Neural progenitor cell (in vitro differentiated cells): ENCODE measurements at regions not wholly inside any gene's neighbourhood (a gene's known extent, or its start where the extent isn't known, plus 50 kb on each side); places are given as distances from the start of the nearest gene placed in this dataset.

Experiments used
- DNase-seq: peaks from one replicate; pipeline ENCODE4 v3.0.0-alpha.2; 2016; ENCODE audit warnings: low spot score
- H2AFZ ChIP-seq: fragments of 200-600 bp; sonication (generic); replicated peaks from 2 replicates; pipeline ENCODE4 v1.6.1; 2016; ENCODE audit warnings: antibody characterized with exemption
- H3F3A ChIP-seq: fragments of 200-600 bp; sonication (generic); 2 replicates; pipeline ENCODE4 v1.6.1; 2016; ENCODE audit warnings: antibody characterized with exemption, low read depth
- H3K27ac ChIP-seq: fragments of 200-600 bp; sonication (generic); 2 replicates; pipeline ENCODE4 v1.5.1; 2016; ENCODE audit warnings: mild to moderate bottlenecking
- H3K27me3 ChIP-seq: fragments of 200-600 bp; sonication (generic); 2 replicates; pipeline ENCODE4 v1.6.1; 2016; ENCODE audit warnings: mild to moderate bottlenecking, moderate library complexity
- H3K36me3 ChIP-seq: fragments of 200-600 bp; sonication (generic); 2 replicates; pipeline ENCODE4 v1.5.1; 2016
- H3K4me1 ChIP-seq: fragments of 200-600 bp; sonication (generic); 2 replicates; pipeline ENCODE4 v1.6.1; 2016; ENCODE audit warnings: mixed run types
- H3K4me2 ChIP-seq: fragments of 200-600 bp; sonication (generic); 2 replicates; pipeline ENCODE4 v1.6.1; 2016
- H3K4me3 ChIP-seq: fragments of 200-600 bp; sonication (generic); 2 replicates; pipeline ENCODE4 v1.5.1; 2016
- H3K79me2 ChIP-seq: fragments of 200-600 bp; sonication (generic); 2 replicates; pipeline ENCODE4 v1.6.1; 2016; ENCODE audit warnings: low read depth
- H3K9ac ChIP-seq: fragments of 200-600 bp; sonication (generic); 2 replicates; pipeline ENCODE4 v1.6.1; 2016
- H3K9me3 ChIP-seq: fragments of 200-600 bp; sonication (generic); 2 replicates; pipeline ENCODE4 v1.5.1; 2016; ENCODE audit warnings: low read depth
- H4K20me1 ChIP-seq: fragments of 200-600 bp; sonication (generic); 2 replicates; pipeline ENCODE4 v1.6.1; 2016; ENCODE audit warnings: low read depth
- H3K27ac Mint-ChIP-seq: 3 replicates; pipeline ENCODE4 v1.8.0; 2021; ENCODE audit warnings: mixed read lengths
- H3K27me3 Mint-ChIP-seq: 2 replicates; pipeline ENCODE4 v1.8.0; 2022; ENCODE audit warnings: low read depth, mild to moderate bottlenecking, inconsistent platforms, moderate library complexity, mixed read lengths; ENCODE audit not compliant: insufficient read depth
- H3K36me3 Mint-ChIP-seq: 3 replicates; pipeline ENCODE4 v1.8.0; 2021; ENCODE audit warnings: mixed read lengths
- H3K4me1 Mint-ChIP-seq: 3 replicates; pipeline ENCODE4 v1.8.0; 2021; ENCODE audit warnings: mixed read lengths
- H3K4me3 Mint-ChIP-seq: 3 replicates; pipeline ENCODE4 v1.8.0; 2021; ENCODE audit warnings: mild to moderate bottlenecking, moderate library complexity, mixed read lengths
- H3K9me3 Mint-ChIP-seq: 3 replicates; pipeline ENCODE4 v1.8.0; 2020; ENCODE audit warnings: mixed read lengths
- EZH2 ChIP-seq: fragments of 200-600 bp; sonication (generic); IDR thresholded peaks from 2 replicates; pipeline ENCODE4 v1.6.1; 2017; ENCODE audit warnings: antibody characterized with exemption, mild to moderate bottlenecking, moderate library complexity
- EZH2phosphoT487 ChIP-seq: fragments of 200-600 bp; sonication (generic); IDR thresholded peaks from 2 replicates; pipeline ENCODE4 v1.6.1; 2017; ENCODE audit warnings: antibody characterized with exemption
- TF ChIP-seq, protein P1 (sequence below): fragments of 200-600 bp; sonication (generic); IDR thresholded peaks from 2 replicates; pipeline ENCODE4 v1.5.1; 2017; ENCODE audit warnings: antibody characterized with exemption, mild to moderate bottlenecking

DNA sequence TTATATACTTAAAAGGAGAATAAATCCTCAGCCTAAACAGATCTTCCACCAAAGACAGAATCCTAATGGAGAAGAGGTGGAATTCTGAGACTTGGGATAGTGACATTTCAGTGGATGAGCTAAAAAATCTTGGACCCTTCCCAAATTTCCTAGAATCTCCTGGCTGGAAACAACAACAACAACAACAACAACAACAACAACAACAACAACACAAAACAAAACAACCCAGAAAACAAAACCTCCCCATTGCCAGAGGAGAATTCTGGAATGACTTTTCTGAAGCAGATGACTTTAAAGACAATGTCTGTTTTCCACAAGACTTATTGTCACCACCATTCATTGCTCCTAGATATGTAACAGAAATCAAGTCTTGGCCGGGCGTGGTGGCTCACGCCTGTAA lies 322.1 kb downstream of the ARL4A start:
- no peaks in the 10 kb centered on the region for H4K20me1 ChIP-seq
- Mint-ChIP-seq H3K27me3 (peaks cover 2% of the 10 kb centered on the region), H3K9me3 (peaks cover 60% of the 10 kb centered on the region), H3K4me3 (no peak overlapping the region), H3K27ac (no peak overlapping the region), H3K4me1 (no peaks in the 10 kb centered on the region), H3K36me3 (peaks cover 60% of the 10 kb centered on the region)
- H3K27ac ChIP-seq: no peak overlapping the region
- DNase-seq: no peak
- H3K36me3 ChIP-seq: peaks cover 3% of the 10 kb centered on the region
- H3K4me3 ChIP-seq: no peak overlapping the region
- H3K4me1 ChIP-seq: no peaks in the 10 kb centered on the region
- no peaks in the 10 kb centered on the region for H3K9me3 ChIP-seq
- no peak overlapping the region for H2AFZ ChIP-seq
- TF ChIP-seq EZH2phosphoT487: no peak
- TF ChIP-seq EZH2: no peak
- TF ChIP-seq, protein P1, sequence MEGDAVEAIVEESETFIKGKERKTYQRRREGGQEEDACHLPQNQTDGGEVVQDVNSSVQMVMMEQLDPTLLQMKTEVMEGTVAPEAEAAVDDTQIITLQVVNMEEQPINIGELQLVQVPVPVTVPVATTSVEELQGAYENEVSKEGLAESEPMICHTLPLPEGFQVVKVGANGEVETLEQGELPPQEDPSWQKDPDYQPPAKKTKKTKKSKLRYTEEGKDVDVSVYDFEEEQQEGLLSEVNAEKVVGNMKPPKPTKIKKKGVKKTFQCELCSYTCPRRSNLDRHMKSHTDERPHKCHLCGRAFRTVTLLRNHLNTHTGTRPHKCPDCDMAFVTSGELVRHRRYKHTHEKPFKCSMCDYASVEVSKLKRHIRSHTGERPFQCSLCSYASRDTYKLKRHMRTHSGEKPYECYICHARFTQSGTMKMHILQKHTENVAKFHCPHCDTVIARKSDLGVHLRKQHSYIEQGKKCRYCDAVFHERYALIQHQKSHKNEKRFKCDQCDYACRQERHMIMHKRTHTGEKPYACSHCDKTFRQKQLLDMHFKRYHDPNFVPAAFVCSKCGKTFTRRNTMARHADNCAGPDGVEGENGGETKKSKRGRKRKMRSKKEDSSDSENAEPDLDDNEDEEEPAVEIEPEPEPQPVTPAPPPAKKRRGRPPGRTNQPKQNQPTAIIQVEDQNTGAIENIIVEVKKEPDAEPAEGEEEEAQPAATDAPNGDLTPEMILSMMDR: no peak
- no peaks in the 10 kb centered on the region for H3F3A ChIP-seq
- H3K9ac ChIP-seq: no peak overlapping the region
- no peaks in the 10 kb centered on the region for H3K79me2 ChIP-seq
- no peaks in the 10 kb centered on the region for H3K27me3 ChIP-seq
- H3K4me2 ChIP-seq: no peak overlapping the region

DNA sequence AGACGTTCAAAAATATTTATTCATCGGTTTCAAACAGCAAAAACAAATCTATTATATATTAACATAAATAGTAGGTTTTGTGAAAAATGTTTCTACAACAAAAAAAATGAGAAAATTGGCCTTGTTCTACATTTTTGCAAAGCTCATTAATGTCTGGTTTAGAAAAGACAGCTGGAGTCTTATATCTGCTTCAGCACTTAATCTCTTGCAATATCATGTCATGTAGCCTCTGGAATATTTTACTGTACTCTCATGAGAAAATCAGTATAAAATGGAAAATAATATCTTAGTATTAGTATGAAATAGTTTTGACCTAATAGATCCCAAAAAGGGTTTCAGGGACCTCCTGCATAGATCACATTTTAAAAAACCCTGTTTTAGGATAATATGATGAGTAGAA lies 326.6 kb downstream of the ARL4A start:
- no peak overlapping the region for H3K4me3 Mint-ChIP-seq
- H3K4me1 Mint-ChIP-seq: peaks cover 32% of the 10 kb centered on the region
- H3K27me3 Mint-ChIP-seq: peaks cover 2% of the 10 kb centered on the region

DNA sequence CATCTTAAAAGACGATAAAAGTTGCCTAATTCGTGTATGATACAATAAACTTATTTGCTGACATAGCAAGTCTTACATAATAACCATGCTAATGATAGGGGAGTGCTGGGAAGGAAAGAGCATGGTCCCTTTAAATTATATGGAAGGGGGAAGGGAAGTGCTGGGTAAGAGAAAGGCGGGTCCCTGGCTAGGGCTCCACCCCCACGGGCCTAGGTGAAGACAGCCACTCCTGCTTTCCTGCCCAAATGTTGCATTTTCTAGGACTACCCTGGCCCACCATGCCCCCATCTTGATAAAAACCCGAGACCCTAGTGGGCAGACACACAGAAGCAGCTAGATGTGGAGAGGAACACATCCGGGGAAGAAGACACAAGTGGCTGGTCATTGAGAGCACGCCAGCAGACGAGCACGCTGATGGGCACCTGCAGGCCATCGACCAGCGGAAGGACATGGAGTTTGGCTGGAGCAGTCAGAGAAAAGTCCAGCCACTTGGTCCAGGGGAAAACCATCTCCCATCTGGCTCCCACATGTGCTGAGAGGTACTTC lies 328.7 kb downstream of the ARL4A start:
- H3K27me3 ChIP-seq: no peaks in the 10 kb centered on the region
- Mint-ChIP-seq H3K27ac (peak overlapping the region; percentile 100), H3K9me3 (peaks cover 19% of the 10 kb centered on the region), H3K4me1 (peaks cover 50% of the 10 kb centered on the region), H3K27me3 (peaks cover 2% of the 10 kb centered on the region), H3K36me3 (peaks cover 25% of the 10 kb centered on the region), H3K4me3 (peak overlapping the region; percentile 76)
- no peaks in the 10 kb centered on the region for H3K79me2 ChIP-seq
- H3K4me2 ChIP-seq: peak overlapping the region; percentile 79
- TF ChIP-seq EZH2 (no peak), EZH2phosphoT487 (no peak)
- TF ChIP-seq, protein P1: no peak
- no peaks in the 10 kb centered on the region for H3K36me3 ChIP-seq
- no peaks in the 10 kb centered on the region for H3K9me3 ChIP-seq
- no peak for DNase-seq
- H3F3A ChIP-seq: peaks cover 27% of the 10 kb centered on the region
- peak overlapping the region; percentile 44 for H2AFZ ChIP-seq
- H3K4me3 ChIP-seq: no peak overlapping the region
- peaks cover 47% of the 10 kb centered on the region for H3K4me1 ChIP-seq
- H3K27ac ChIP-seq: no peak overlapping the region
- no peaks in the 10 kb centered on the region for H4K20me1 ChIP-seq
- H3K9ac ChIP-seq: no peak overlapping the region

More for the DNA sequence above, 326.6 kb downstream of the ARL4A start:
- no peaks in the 10 kb centered on the region for H4K20me1 ChIP-seq
- H3K79me2 ChIP-seq: no peaks in the 10 kb centered on the region
- peaks cover 25% of the 10 kb centered on the region for H3F3A ChIP-seq
- Mint-ChIP-seq H3K36me3 (peaks cover 33% of the 10 kb centered on the region), H3K9me3 (peaks cover 32% of the 10 kb centered on the region), H3K27ac (no peak overlapping the region)
- H3K9ac ChIP-seq: no peak overlapping the region
- no peak overlapping the region for H3K27ac ChIP-seq
- no peak overlapping the region for H3K4me2 ChIP-seq
- peaks cover 33% of the 10 kb centered on the region for H3K4me1 ChIP-seq
- no peaks in the 10 kb centered on the region for H3K9me3 ChIP-seq
- H3K36me3 ChIP-seq: no peaks in the 10 kb centered on the region
- no peak overlapping the region for H2AFZ ChIP-seq
- DNase-seq: no peak
- no peak overlapping the region for H3K4me3 ChIP-seq
- TF ChIP-seq, protein P1: no peak
- TF ChIP-seq EZH2phosphoT487 (no peak), EZH2 (no peak)
- H3K27me3 ChIP-seq: no peaks in the 10 kb centered on the region
